GM21423 (cell line): ENCODE measurements at regions not wholly inside any gene's neighbourhood (a gene's known extent, or its start where the extent isn't known, plus 50 kb on each side); places are given as distances from the start of the nearest gene placed in this dataset.

ENCODE experiments used
- ATAC-seq: cut with Tn5 transposase; IDR thresholded peaks from one replicate; pipeline ENCODE4 v1.9.1; 2021; ENCODE audit warnings: mild to moderate bottlenecking, moderate library complexity; ENCODE audit not compliant: unreplicated experiment

GRCh38 chr10:78952686-78953085 is 116.1 kb upstream of the ZMIZ1 start:
- no peak for ATAC-seq

- ATAC-seq, result peak; percentile 75
These were observed 115.5 kb upstream of the ZMIZ1 start for GRCh38 chr10:78953113-78953798.

- ATAC-seq, result no peak
These were observed 114.9 kb upstream of the ZMIZ1 start for GRCh38 chr10:78953799-78954297.

- ATAC-seq, result no peak
These were observed 114.1 kb upstream of the ZMIZ1 start for GRCh38 chr10:78954689-78955088.

DNA sequence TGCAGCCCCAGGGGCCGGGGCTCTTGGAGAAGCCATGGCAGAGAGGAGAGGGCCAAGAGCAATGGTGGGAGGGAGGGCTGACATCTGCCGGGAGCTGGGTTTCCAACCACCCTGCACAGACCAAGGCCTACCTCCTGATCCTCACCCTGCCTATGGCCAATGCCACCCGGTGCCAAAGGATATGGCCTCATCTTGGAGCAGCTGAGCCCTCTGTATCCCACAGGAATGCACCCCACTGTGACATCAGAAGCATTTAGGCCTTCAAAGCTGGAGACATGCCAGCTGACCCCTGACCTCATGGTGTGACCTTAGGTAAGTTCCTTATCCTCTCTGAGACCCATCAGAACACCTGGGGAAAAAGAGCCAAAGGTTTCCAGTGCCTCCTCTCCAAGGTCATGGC is 113.6 kb upstream of the ZMIZ1 start:
- no peak for ATAC-seq

- ATAC-seq, result no peak
These were observed 112.4 kb upstream of the ZMIZ1 start for GRCh38 chr10:78956391-78956790.

GRCh38 chr10:78957471-78958039 is 111.2 kb upstream of the ZMIZ1 start:
- ATAC-seq, result no peak

- ATAC-seq, result no peak
These were observed 109.4 kb upstream of the ZMIZ1 start for GRCh38 chr10:78959217-78959923.

DNA sequence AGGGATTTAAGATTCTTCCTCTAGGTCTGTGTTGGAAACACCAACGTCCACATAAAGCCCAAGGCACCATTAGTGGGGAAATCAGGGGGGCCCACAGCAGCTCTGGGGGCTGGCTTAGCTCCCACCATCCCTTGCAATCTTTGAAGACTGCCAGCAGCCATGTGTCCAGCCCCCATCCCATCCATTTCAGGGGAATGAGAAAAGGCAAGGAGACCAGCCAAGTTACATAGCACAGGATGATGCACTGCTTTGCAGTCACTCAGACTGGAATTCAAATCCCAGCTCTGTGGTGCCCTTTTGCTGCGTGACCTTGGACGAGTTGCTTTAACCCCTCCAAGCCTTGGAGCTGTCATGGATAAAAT is 108.9 kb upstream of the ZMIZ1 start:
- no peak for ATAC-seq

DNA sequence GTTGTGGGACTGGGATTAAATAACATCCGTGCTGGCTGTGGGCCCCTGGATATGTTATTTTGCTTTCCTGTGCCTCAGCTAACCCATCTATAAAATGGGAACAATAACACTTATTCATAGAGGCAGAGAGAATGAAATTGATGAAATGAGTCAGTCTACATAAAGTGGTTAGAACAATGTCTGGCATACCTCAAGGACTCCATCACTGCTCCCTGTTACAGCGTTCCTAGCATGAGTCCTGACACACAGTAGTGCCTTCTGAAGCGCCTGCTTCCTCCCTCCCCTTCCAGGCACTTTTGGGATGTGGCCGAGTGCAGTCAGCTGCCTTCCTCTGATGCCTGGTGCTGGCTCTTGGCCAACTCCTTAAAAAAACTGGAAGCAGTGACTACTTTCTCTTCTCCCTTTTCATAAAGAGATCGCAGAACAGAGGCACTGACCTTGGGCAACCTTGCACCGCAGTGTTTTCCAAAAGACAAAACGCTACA is 108.4 kb upstream of the ZMIZ1 start:
- ATAC-seq, result no peak

- no peak for ATAC-seq
These were observed 107.0 kb upstream of the ZMIZ1 start for GRCh38 chr10:78961760-78962159.

DNA sequence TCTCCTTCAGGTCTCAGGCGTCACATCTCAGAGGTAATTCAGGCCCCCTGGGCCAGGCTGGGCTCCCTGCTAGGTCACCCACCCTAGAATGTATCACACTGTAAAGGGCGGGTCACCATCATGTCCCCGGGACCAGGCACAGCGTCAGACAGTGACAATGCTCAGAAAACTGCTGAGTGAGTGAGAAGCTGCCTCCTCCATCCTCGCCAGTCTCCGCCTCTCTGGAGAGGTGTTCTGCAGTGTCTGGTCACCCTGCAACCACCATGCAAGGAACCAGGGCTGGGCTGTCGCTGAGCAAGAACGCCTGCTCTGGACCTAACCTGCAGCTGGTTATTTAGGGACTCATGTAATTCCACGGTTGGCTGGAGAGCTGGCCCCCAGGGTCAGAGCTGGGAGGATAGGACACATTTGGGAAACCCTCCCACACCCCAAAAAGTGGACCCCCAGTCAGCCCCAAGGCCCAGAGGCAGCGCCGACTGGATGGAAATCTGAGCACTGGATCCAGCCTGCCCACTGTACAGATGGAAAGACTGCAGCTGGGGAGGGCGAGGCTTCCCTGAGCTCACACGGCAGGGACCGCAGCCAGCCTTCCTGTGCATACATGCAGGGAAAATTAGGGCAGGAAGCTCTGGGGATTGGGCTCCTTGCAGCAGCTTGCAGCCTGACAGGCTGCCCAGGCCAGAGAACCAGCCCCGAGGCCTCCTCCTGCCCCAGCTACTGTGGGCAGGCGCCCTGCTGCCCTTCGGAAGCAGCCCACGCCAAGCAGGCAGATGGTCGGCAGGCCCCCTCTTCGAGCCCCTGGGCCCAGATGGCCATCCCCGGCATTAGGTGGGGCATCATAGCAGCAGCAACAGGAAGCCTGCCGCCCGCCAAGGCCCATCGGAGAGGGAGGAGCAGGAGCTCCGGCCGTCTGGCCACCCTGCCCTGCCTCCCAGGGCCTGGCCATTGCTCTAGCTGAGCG is 105.4 kb upstream of the ZMIZ1 start:
- ATAC-seq, result no peak

- ATAC-seq, result no peak
These were observed 104.4 kb upstream of the ZMIZ1 start for GRCh38 chr10:78964274-78964951.

DNA sequence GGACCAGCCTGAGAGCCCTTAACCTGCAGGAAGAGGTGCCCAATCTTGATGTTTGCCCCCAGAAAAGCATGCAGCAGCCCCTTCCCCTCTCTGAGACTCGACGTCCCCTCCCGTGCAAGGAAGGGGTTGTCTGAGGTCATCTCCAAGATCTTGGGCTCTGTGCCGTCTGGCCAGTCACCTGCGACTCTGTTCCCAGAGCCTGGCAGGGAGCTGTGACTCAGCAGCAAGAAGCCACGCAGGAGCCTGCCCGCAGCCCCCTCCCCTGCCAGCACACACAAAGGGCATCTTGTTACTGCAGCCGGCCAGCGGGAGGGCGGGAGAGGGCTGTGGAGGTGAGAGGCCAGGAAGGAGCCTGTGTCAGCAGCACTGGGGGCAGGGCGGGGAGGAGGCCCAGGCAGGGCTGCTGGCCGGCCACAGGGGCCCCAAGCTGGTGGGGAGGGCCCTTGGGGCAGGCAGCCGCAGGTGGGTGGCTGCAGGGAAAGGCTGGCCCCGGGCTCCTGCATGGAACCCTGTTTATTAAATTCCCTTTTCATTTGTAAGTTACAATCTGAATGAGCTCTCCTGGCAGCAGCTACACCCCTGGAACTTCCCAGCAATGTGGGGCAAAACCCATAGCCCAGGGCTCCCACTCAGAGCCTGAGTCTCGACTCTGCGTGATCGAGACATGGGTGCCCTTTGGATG is 103.7 kb upstream of the ZMIZ1 start:
- no peak for ATAC-seq

DNA sequence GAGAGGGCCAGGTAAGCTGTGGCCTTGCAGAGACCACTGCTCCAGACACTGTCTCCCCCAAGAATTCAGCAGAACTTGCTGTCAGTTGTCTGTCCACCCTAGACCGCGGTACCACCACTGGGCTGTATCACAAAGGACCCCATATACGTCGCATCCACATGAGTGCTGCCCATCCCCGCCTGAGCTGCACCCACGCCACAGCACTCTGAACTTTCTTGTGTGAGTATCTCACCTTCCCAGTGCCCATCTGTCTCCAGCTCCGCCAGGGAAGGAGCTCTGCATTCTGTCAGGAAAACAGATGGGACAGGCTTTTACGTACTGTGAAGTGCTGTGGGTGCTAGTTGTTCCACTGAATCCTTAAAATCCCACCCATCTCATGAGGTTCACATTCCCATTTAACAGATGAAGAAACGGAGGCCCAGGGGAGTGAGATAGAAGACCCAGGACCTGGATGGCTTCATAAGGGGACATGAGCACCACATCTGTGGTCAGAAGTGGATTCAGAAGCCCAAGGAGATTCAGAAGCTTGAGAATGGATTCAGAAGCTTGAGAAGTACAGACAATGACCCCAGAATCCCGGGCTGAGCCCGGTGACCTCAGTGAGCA is 102.5 kb upstream of the ZMIZ1 start:
- no peak for ATAC-seq

DNA sequence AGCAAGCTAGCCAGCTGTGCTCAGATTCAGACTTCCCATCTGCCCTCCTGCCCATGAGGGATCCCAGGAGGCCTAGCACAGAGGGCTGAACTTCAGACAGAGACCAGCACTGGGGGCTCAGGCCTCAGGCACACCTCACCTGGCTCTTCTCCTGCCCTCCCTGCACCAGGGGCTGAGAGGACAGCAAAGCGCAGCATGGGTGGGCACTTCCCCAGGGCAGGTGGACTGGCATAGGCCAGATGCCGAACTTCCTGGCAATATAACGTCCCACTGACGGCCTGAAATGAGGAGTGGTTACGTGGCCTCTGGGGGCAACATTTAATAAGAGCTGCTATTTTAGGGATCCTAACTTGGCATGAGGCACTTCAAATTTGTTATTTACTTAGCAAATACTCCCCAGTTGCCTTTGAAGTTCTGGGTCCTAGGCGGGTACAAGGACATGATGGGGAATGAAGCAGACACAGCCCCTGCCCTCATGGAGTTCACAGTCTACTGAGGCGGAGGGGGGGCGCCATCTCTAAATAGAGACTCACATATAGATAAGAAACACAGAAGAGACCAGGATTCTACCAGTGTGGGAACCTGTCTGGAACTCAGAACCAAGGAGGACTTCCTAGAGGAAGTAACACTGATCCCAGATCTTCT is 101.8 kb upstream of the ZMIZ1 start:
- ATAC-seq, result no peak

DNA sequence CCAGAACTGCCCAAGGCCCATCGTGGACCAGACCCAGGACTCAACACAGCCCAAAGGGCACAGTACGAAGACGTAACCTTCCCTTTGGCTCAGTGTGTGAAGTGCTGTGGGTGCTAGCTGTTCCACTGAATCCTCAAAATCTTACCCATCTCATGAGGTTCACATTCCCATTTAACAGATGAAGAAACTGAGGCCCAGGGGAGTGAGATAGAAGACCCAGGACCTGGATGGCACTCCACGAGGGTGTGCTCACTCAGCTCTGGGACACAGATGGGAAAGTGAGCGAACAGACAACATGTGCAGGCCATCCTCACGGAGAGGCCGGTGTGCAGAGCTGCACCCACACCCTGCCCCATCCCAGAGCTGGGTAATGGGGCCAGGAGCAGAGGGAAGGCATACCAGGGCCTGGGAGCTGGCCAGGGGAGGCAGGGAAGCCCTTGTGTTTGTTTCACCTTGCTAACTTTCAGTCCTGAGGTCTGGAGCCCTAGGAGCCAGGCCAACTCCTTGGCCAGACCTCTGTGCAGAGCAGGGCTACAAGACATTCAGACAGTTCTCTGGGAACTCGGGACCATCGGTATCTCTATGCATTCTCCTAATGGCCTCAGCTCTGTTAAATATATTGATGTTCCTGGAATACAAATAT is 100.3 kb upstream of the ZMIZ1 start:
- no peak for ATAC-seq

DNA sequence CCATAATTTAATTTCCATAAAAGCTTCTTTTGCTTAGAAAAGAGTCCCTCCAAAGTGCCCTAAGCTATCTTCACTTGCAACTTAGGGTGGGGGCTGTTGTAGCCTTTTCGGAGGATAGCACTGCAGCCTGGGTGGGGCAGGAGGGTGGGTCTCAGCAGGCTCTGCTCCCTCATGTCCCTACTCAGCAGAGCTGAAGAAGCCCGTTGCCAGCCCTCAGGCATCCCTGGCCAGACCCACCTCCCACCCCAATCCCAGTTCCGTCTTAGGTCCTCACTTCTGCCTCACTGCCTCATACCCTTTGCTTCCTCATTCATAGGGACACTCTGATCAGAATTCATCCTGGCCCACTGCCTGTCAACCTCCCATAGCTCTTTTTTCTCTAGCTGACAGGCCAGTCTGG is 99.8 kb upstream of the ZMIZ1 start:
- no peak for ATAC-seq
